Adrenal gland (tissue), 5 donors: ENCODE measurements at regions not wholly inside any gene's neighbourhood (a gene's known extent, or its start where the extent isn't known, plus 50 kb on each side); places are given as distances from the start of the nearest gene placed in this dataset.

ENCODE experiments used
- CTCF ChIP-seq, 6 experiments: fragments of 450-650 bp in 4 of 6; fragments of 200-600 bp in 2 of 6; sonication (generic) in 1 of 6; IDR thresholded peaks; 1 replicate in 5 of 6; 2 replicates in 1 of 6; pipeline versions ENCODE4 v1.5.1 to v1.8.0; 2016 to 2021; ENCODE audit warnings: antibody characterized with exemption in 6 of 6, mild to moderate bottlenecking in 2 of 6, moderate library complexity in 1 of 6
- POLR2A ChIP-seq, 2 donors: fragments of 450-650 bp; IDR thresholded peaks; one replicate each; pipeline ENCODE4 v1.6.1; 2017; ENCODE audit warnings: antibody characterized with exemption in 2 of 2, mild to moderate bottlenecking in 2 of 2, moderate library complexity in 1 of 2
- donor health status: DM: no; HTN: no; CAD: no.

- TF ChIP-seq POLR2A (IDR thresholded peaks at IDR 0.05) (no peak), CTCF (IDR thresholded peaks at IDR 0.05) (no peak)
Observed at GRCh38 chr7:34425631-34426384, 232.2 kb upstream of the NPSR1 start.
